H1 (cell line): ENCODE measurements at regions not wholly inside any gene's neighbourhood (a gene's known extent, or its start where the extent isn't known, plus 50 kb on each side); places are given as distances from the start of the nearest gene placed in this dataset.

Source experiments
- CTCF ChIA-PET: fragments of 300-600 bp; sonication (Branson Sonifier 250); formaldehyde crosslinking; loops from one replicate; lab custom pipeline; 2021; ENCODE audit not compliant: partially characterized antibody; lab: Charles Lee
- POLR2A ChIA-PET: fragments of 300-600 bp; sonication (Branson Sonifier 250); formaldehyde crosslinking; loops from one replicate; lab custom pipeline; 2021; ENCODE audit warnings: inconsistent platforms; ENCODE audit not compliant: partially characterized antibody; lab: Charles Lee
- DNase-seq, 2 experiments: peaks; one replicate each; pipeline versions ENCODE4 v3.0.0 to v3.0.0-alpha.2; 2010 to 2022; ENCODE audit warnings: low spot score in 2 of 2, low read depth in 1 of 2, mixed read lengths in 1 of 2
- FAIRE-seq: peaks from 2 replicates; lab custom pipeline; 2011; peaks lifted over from hg19 to GRCh38; lab: Jason Lieb, UNC
- H2AFZ ChIP-seq: 2 replicates; pipeline ENCODE4 v1.8.1; 2012; ENCODE audit warnings: low read length, inconsistent platforms
- H2AK5ac ChIP-seq: 2 replicates; pipeline ENCODE4 v1.6.1; 2013; ENCODE audit warnings: low read depth, low read length
- H2BK120ac ChIP-seq: replicated peaks from 2 replicates; pipeline ENCODE3; 2013; ENCODE audit warnings: low read depth, low read length, inconsistent platforms
- H2BK12ac ChIP-seq: 2 replicates; pipeline ENCODE4 v1.6.1; 2013; ENCODE audit warnings: low read depth, low read length
- H2BK15ac ChIP-seq: 2 replicates; pipeline ENCODE4 v1.6.1; 2013; ENCODE audit warnings: low read length
- H2BK20ac ChIP-seq: 2 replicates; pipeline ENCODE4 v1.6.1; 2013; ENCODE audit warnings: low read length
- H2BK5ac ChIP-seq: 2 replicates; pipeline ENCODE4 v1.6.1; 2013; ENCODE audit warnings: low read depth, low read length
- H3K14ac ChIP-seq: 2 replicates; pipeline ENCODE4 v1.6.1; 2013; ENCODE audit warnings: inconsistent platforms; ENCODE audit not compliant: insufficient read length
- H3K18ac ChIP-seq: 2 replicates; pipeline ENCODE4 v1.6.1; 2013; ENCODE audit warnings: low read length; ENCODE audit errors: extremely low read depth
- H3K23ac ChIP-seq: 2 replicates; pipeline ENCODE4 v1.6.1; 2013; ENCODE audit warnings: inconsistent platforms; ENCODE audit not compliant: insufficient read length
- H3K23me2 ChIP-seq: 2 replicates; pipeline ENCODE4 v1.6.1; 2013; ENCODE audit warnings: low read depth, low read length
- H3K27ac ChIP-seq: 2 replicates; pipeline ENCODE4 v1.6.1; 2011; ENCODE audit warnings: low read depth, low read length, inconsistent platforms
- H3K27me3 ChIP-seq, 4 experiments: replicated peaks in 1 of 4; 1 replicate in 1 of 4; 2 replicates in 3 of 4; pipeline versions ENCODE4 v1.6.1 to v1.8.1; 2011 to 2013; ENCODE audit warnings: low read length in 3 of 4, mild to moderate bottlenecking in 3 of 4, inconsistent platforms in 2 of 4, mixed read lengths in 2 of 4, moderate library complexity in 1 of 4; ENCODE audit not compliant: control insufficient read depth in 3 of 4, insufficient read depth in 3 of 4; ENCODE audit errors: extremely low read depth in 1 of 4
- H3K36me3 ChIP-seq, 4 experiments: 2 replicates each; pipeline versions ENCODE4 v1.6.1 to v1.8.1; 2011 to 2013; ENCODE audit warnings: mild to moderate bottlenecking in 4 of 4, low read length in 3 of 4, moderate library complexity in 2 of 4, control low read depth in 1 of 4, inconsistent platforms in 1 of 4; ENCODE audit not compliant: insufficient read depth in 4 of 4, control insufficient read depth in 2 of 4
- H3K4ac ChIP-seq: replicated peaks from 2 replicates; pipeline ENCODE3; 2013; ENCODE audit warnings: low read length, low read depth, mixed read lengths, inconsistent platforms; ENCODE audit not compliant: insufficient read length
- H3K4me1 ChIP-seq, 4 experiments: replicated peaks in 1 of 4; 1 replicate in 1 of 4; 2 replicates in 3 of 4; pipeline versions ENCODE4 v1.6.1 to v1.8.1; 2011 to 2013; ENCODE audit warnings: low read length in 3 of 4, inconsistent platforms in 2 of 4, mixed read lengths in 1 of 4; ENCODE audit not compliant: insufficient read depth in 4 of 4, control insufficient read depth in 3 of 4
- H3K4me2 ChIP-seq, 2 experiments: 2 replicates each; pipeline versions ENCODE4 v1.6.1 to v1.8.1; 2011 to 2013; ENCODE audit warnings: low read depth in 2 of 2, low read length in 2 of 2, control low read depth in 1 of 2, inconsistent platforms in 1 of 2, mild to moderate bottlenecking in 1 of 2; ENCODE audit not compliant: insufficient read depth in 1 of 2
- H3K4me3 ChIP-seq, 4 experiments: fragments of 200-600, 300-600 bp in 1 of 4; sonication (generic), shearing (Covaris generic), sonication (Bioruptor Twin) in 1 of 4; 2 replicates each; pipeline versions ENCODE4 v1.5.1 to v1.8.1; 2011 to 2016; ENCODE audit warnings: low read length in 4 of 4, low read depth in 3 of 4, control low read depth in 2 of 4, inconsistent platforms in 2 of 4, mild to moderate bottlenecking in 2 of 4, mixed read lengths in 1 of 4, moderate library complexity in 1 of 4; ENCODE audit not compliant: insufficient read depth in 2 of 4; ENCODE audit errors: extremely low read depth in 1 of 4
- H3K56ac ChIP-seq: replicated peaks from 2 replicates; pipeline ENCODE3; 2013; ENCODE audit warnings: low read depth, mild to moderate bottlenecking, mixed read lengths, low read length, inconsistent platforms; ENCODE audit not compliant: insufficient read length
- H3K79me1 ChIP-seq: 2 replicates; pipeline ENCODE4 v1.6.1; 2013; ENCODE audit warnings: low read depth, low read length, control low read depth
- H3K79me2 ChIP-seq, 2 experiments: 2 replicates each; pipeline versions ENCODE4 v1.6.1 to v1.8.1; 2012 to 2013; ENCODE audit warnings: low read length in 2 of 2, mild to moderate bottlenecking in 2 of 2, inconsistent platforms in 1 of 2; ENCODE audit not compliant: insufficient read depth in 2 of 2, control insufficient read depth in 1 of 2
- H3K9ac ChIP-seq, 4 experiments: replicated peaks in 1 of 4; 1 replicate in 1 of 4; 2 replicates in 3 of 4; pipeline versions ENCODE4 v1.6.1 to v1.8.1; 2011 to 2013; ENCODE audit warnings: low read depth in 3 of 4, low read length in 3 of 4, control low read depth in 2 of 4, mild to moderate bottlenecking in 2 of 4, moderate library complexity in 2 of 4, inconsistent platforms in 1 of 4; ENCODE audit errors: extremely low read depth in 1 of 4
- H3K9me3 ChIP-seq, 2 experiments: 2 replicates each; pipeline versions ENCODE4 v1.6.1 to v1.8.1; 2012 to 2013; ENCODE audit warnings: mild to moderate bottlenecking in 2 of 2, moderate library complexity in 2 of 2, control low read depth in 1 of 2, inconsistent platforms in 1 of 2, low read depth in 1 of 2, low read length in 1 of 2, mixed read lengths in 1 of 2; ENCODE audit not compliant: insufficient read depth in 2 of 2
- H4K20me1 ChIP-seq, 2 experiments: replicated peaks in 1 of 2; 2 replicates each; pipeline versions ENCODE3 to v1.8.1; 2011 to 2013; ENCODE audit warnings: inconsistent platforms in 2 of 2, low read length in 2 of 2, mild to moderate bottlenecking in 1 of 2; ENCODE audit not compliant: insufficient read depth in 2 of 2, control insufficient read depth in 1 of 2
- H4K5ac ChIP-seq: 2 replicates; pipeline ENCODE4 v1.6.1; 2013; ENCODE audit warnings: low read length, low read depth, mixed read lengths, inconsistent platforms; ENCODE audit not compliant: insufficient read length
- H4K8ac ChIP-seq: 2 replicates; pipeline ENCODE4 v1.8.0; 2013; ENCODE audit warnings: mild to moderate bottlenecking, moderate library complexity, low read length, inconsistent platforms; ENCODE audit not compliant: insufficient read depth; ENCODE audit errors: extremely low read depth
- H4K91ac ChIP-seq: replicated peaks from 2 replicates; pipeline ENCODE3; 2013; ENCODE audit warnings: low read length, mixed read lengths, inconsistent platforms; ENCODE audit not compliant: insufficient read length
- ATF3 ChIP-seq: IDR thresholded peaks from 2 replicates; pipeline ENCODE4 v1.6.1; 2011; ENCODE audit warnings: low read depth, mild to moderate bottlenecking, low read length; ENCODE audit not compliant: insufficient read depth
- BACH1 ChIP-seq: IDR thresholded peaks from 2 replicates; pipeline ENCODE4 v1.6.1; 2012; ENCODE audit warnings: low read length, improper control_type of control experiment
- BCL11A ChIP-seq, 2 experiments: IDR thresholded peaks; one replicate each; pipeline ENCODE4 v1.6.1; 2011; ENCODE audit warnings: low read depth in 2 of 2, low read length in 2 of 2, mild to moderate bottlenecking in 2 of 2
- CEBPB ChIP-seq: IDR thresholded peaks from 2 replicates; pipeline ENCODE4 v1.6.1; 2012; ENCODE audit warnings: low read depth, low read length
- EZH2 ChIP-seq: fragments of 200-600 bp; sonication (generic); IDR thresholded peaks from 2 replicates; pipeline ENCODE4 v1.7.1; 2012; ENCODE audit warnings: low read depth, mild to moderate bottlenecking, moderate library complexity, low read length, inconsistent platforms; ENCODE audit not compliant: severe bottlenecking
- GTF2F1 ChIP-seq: IDR thresholded peaks from 2 replicates; pipeline ENCODE4 v1.6.1; 2012; ENCODE audit warnings: low read depth, low read length, improper control_type of control experiment, borderline replicate concordance
- HDAC6 ChIP-seq: IDR thresholded peaks from one replicate; pipeline ENCODE4 v1.7.1; 2012; ENCODE audit warnings: low read depth, mild to moderate bottlenecking, inconsistent platforms, low read length, moderate library complexity
- JUND ChIP-seq: IDR thresholded peaks from 2 replicates; pipeline ENCODE4 v1.6.1; 2011; ENCODE audit warnings: mild to moderate bottlenecking, improper control_type of control experiment, low read length
- NRF1 ChIP-seq: IDR thresholded peaks from 2 replicates; pipeline ENCODE4 v1.6.1; 2011; ENCODE audit warnings: mild to moderate bottlenecking, low read depth, low read length, improper control_type of control experiment
- RNF2 ChIP-seq: fragments of 200-900, 300-1000 bp; sonication (generic); IDR thresholded peaks from 2 replicates; pipeline ENCODE4 v1.7.1; 2016; ENCODE audit warnings: borderline replicate concordance, low read depth, mild to moderate bottlenecking, antibody characterized with exemption, low read length; ENCODE audit not compliant: poor library complexity, severe bottlenecking; ENCODE audit errors: missing control alignments
- SAP30 ChIP-seq: fragments of 300-600 bp; sonication (generic); IDR thresholded peaks from 2 replicates; pipeline ENCODE4 v1.7.1; 2012; ENCODE audit warnings: low read length, moderate library complexity, mild to moderate bottlenecking, inconsistent platforms; ENCODE audit not compliant: insufficient read depth, insufficient replicate concordance
- WGBS, 2 experiments: shearing (Covaris generic) in 1 of 2; methylation state at CpG; one replicate each; pipeline versions ENCODE4 v1.1.6 to v1.1.7; 2013 to 2015; ENCODE audit warnings: low lambda C conversion rate in 2 of 2, mixed read lengths in 2 of 2, inconsistent platforms in 1 of 2, low coverage in 1 of 2, missing lambda C conversion rate in 1 of 2; ENCODE audit not compliant: insufficient replicate concordance in 2 of 2, insufficient coverage in 1 of 2, insufficient read length in 1 of 2; ENCODE audit errors: extremely low coverage in 1 of 2, missing lambda C conversion rate in 1 of 2; 5-methylcytosine and 5-hydroxymethylcytosine counted together

- CTCF ChIA-PET, result interaction anchor here (0.5 to 1.4 kb wide), 7 partner anchors 11 to 172 kb away, joined by 3 to 4 read pairs (median 3); no protein-coding TSS in a partner anchor
- 86% methylated on average over 2 of the region's 2 CpGs; no CpG with 5 or more reads in 1 of the 2 experiments for WGBS, 2 experiments
- FAIRE-seq, result no peak
Measured at GRCh38 chr15:35194296-35194695, 109.2 kb upstream of the NANOGP8 start.

More at GRCh38 chr15:35194296-35194695, 109.2 kb upstream of the NANOGP8 start:
- no peak overlapping the region for H4K91ac ChIP-seq
- H3K36me3 ChIP-seq, result peaks cover 0 to 7% (median 0%) of the 10 kb centered on the region in 4 experiments; a peak in 2 of 8 replicates
- no peak overlapping the region for H3K4ac ChIP-seq
- H2BK5ac ChIP-seq, result no peak overlapping the region
- no peak overlapping the region for H3K56ac ChIP-seq
- H3K4me3 ChIP-seq, result no peak overlapping the region
- H3K9ac ChIP-seq, result no peak overlapping the region
- no peak overlapping the region for H2AK5ac ChIP-seq
- H3K9me3 ChIP-seq, result peaks cover 18 to 21% of the 10 kb centered on the region in 2 experiments
- H2AFZ ChIP-seq, result no peak overlapping the region
- no peaks in the 10 kb centered on the region for H3K79me1 ChIP-seq
- H3K27me3 ChIP-seq, result no peaks in the 10 kb centered on the region
- no peak overlapping the region for H2BK12ac ChIP-seq
- POLR2A ChIA-PET, result no interaction called here
- H2BK15ac ChIP-seq, result no peak overlapping the region
- H3K23me2 ChIP-seq, result no peaks in the 10 kb centered on the region
- H3K4me1 ChIP-seq, result peaks cover 0 to 5% (median 0%) of the 10 kb centered on the region in 4 experiments; a peak in 4 of 7 replicates
- no peak overlapping the region for H2BK120ac ChIP-seq
- DNase-seq, result no peak
- H4K8ac ChIP-seq, result no peak overlapping the region
- H3K4me2 ChIP-seq, result no peak overlapping the region
- H3K14ac ChIP-seq, result no peak overlapping the region
- H4K20me1 ChIP-seq, result no peaks in the 10 kb centered on the region
- no peak overlapping the region for H2BK20ac ChIP-seq
- no peak overlapping the region for H3K27ac ChIP-seq
- no peak overlapping the region for H4K5ac ChIP-seq
- no peak for TF ChIP-seq RNF2
- TF ChIP-seq NRF1, result no peak
- no peak for TF ChIP-seq ATF3
- no peak for TF ChIP-seq EZH2
- TF ChIP-seq JUND, result no peak
- TF ChIP-seq SAP30, result no peak
- no peak for TF ChIP-seq GTF2F1
- no peak for TF ChIP-seq HDAC6
- TF ChIP-seq BCL11A (IDR thresholded peaks at IDR 0.05; ENCODE audit: low read depth in 2 of 2, low read length in 2 of 2), result no peak
- no peak for TF ChIP-seq BACH1
- TF ChIP-seq CEBPB, result no peak
- H3K23ac ChIP-seq, result no peak overlapping the region
- H3K18ac ChIP-seq, result no peak overlapping the region
- no peaks in the 10 kb centered on the region for H3K79me2 ChIP-seq
